ENCODE measurements at regions not wholly inside any gene's neighbourhood (a gene's known extent, or its start where the extent isn't known, plus 50 kb on each side); places are given as distances from the start of the nearest gene placed in this dataset.
"Not testable (repeated sequence)": the region's sequence is repeated elsewhere in the genome, so short reads cannot be mapped to it uniquely, and the experiment has no call there.

DNA sequence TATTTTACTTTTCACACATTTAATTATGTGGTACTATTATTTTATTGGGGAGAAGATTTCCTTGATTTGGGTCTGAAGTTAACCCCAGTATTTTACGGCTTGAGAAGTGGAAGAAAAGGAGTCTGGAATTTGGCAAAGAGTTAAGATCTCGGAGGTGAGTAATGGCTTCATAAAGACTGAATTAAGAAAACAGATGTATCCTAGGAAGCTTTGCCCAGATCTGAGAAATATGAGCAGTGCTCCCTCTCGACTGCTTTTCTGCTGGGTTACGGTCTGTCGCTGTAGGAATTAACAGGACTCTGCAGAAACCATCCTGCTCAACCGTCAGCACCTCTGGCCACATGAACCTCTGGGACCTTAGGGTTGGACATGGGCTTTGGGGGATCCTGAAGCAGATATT is 163.6 kb upstream of the NDN start:
- no peak for DNase-seq (ENCODE audit: low read depth, low spot score)

DNA sequence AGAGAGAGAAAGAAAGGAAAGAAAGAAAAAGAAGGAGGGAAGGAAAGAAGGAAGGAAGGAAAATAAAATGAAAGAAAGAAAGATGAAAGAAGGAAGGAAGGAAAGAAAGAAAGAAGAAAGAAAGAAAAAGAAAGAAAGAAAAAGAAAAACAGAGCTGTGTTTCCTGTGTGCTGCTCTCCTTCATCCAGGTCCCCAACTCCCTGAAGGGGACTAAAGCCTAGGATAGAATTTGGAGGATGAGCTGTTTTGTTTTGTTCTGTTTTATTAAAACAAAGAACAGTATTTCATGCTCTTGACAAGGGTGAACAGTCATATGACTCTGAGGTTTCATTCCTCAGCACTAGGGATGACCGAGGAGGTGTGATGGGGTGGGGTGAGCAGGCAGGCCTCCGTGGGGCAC is 164.8 kb upstream of the NDN start:
- DNase-seq (ENCODE audit: low read depth, low spot score), result no peak

DNA sequence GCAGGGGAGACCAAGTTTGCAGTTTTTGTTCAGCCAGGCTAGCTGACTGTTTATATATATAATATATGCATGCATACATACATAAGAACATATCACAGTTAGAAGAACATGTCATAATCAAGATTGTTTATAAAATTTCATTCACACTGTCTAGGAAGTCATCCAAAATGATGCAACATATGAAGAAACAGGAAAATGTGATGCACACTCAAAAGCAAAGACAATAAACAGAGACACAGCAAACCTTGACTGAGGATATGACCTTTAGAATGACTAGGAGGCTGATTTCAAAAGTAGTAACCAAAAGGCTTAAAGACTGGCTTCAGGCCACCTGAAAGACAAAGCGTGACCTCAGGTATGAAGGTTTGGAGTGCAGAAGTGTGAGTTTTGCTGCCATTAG is 166.2 kb upstream of the NDN start:
- no peak for DNase-seq (ENCODE audit: low read depth, low spot score)

DNA sequence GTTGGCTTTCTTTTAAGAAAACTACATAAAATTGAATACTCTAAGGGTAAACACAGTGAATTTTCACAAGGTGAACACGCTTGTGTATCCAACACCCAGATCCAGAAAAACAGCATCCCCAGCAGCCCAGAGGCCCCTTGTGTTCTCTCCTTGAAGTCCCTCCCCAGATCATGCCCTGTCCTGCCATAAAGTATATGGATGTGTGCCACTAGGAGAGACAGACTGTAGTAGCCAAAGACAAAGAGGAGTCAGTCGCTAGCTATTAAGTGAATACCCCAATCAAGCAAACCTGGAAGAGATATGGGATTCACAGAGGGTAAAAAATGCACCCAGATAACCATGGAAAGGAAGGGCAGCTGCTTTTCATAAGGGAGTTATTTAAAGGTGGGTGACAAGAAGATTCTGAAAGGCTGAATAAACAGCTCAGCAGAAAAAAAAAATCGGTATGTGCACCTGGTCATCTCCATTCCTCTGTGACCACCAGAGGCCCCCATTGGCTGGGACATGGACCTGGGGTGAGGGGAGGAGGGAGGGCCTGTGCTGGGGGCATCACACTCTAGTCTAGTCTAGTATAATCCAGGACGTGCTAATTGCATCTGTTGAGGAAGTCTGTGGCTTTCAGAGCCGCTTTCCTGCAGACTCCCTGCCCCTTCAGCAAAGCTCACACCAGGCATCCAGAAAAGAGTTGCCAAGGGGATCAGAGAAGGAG is 167.3 kb upstream of the NDN start:
- no peak for DNase-seq (ENCODE audit: low read depth, low spot score)

DNA sequence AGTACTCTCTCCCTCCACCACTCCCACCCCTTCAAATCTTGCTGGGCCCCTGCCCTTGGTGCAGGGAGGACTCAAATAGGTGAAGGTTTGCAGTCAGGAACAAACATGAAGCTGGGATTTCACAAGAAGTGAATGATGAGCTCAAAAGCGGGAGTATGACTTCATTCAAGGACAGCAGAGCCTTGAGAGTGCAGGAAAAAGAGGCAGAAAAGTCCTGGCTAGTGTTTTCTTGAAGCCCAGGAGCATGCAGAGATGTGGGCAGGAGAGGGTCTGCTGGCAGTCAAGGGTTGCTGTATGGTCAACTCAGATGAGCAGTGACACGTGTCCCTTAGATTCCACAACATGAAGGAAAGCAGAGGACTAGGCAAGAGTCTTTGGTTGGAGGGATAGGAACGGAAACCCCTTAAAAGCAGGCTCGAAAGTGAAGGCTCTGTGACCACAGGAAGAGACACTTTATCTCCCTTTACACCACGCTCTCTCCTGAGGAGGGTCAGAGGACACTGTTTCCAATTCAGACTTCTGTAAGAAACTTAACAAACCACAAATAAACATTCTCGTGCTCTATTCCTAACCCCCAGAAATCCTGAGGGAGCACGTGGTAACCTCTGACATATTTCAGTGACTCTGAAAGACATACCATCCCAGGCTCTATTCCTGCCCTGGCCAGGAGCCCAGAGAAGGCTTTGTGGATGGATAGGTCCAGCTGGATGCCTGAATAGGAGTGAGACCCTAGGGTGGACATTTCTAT is 168.0 kb upstream of the NDN start:
- no peak for DNase-seq (ENCODE audit: low read depth, low spot score)

DNA sequence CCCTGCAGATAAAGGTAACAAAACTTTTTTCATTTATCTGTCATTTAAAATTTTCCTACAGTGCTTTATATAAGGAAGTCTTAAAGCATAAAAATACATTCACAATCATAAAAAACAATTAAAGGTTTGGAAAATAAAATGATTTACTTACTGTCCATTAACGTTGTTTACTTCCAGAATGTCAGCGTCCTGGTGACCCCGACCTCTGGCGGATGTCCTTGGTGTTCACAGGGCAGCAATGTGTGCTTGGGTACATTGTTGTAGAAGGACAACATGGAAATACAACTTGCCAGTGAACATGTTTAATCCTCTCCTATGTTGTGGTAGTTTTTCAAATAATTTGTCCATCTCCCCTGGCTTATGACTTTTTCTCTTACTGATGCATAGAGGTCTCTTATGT is 168.8 kb upstream of the NDN start:
- no peak for DNase-seq (ENCODE audit: low read depth, low spot score)

DNA sequence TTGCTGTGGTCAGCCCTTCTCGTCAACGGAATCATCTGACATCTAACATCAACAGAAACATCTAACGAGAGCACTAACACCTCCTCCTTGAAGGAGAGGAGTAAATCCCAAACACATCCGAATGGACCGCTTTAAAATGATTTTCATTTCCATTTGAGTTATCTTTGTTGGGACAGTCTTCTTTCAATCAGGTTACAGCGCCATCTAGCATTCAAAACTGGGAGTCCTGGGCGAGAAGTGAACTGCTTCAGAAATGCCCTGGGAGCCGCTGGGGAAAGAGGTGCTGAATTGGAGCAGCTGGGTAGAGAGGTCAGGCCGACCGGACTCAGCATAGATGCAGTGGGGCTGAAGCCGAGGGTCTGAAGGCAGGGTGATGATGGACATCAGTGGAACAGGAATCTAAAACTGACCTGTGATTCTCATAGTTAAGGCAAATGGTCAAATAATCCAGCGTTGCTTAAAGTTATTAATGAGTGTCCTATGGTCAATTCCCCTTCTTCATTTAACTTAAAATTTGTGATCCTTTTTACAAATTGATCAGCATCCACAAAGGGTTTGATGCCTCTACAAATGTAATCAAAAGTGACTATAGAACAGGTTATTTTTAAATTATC is 170.0 kb upstream of the NDN start:
- peak; percentile 68 for DNase-seq (ENCODE audit: low read depth, low spot score)

DNA sequence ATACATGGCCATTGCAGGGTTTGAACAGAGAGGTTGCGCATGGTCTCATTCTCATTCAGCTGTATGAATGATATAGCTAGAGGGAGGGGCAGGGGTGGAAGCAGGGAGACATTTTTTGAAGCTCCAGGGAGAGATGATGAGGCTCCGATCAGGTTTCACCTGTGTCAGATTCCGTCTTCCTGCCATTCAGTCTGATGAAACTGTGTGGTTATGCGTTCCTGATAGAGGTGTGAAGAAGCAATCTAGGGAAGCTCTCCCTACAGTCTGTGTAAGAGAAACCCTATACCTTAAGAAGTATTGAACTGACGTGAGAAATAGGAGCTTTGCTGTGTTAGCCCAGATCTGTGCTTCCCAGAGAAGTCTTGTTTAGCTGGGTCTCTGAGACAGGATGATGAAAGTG is 171.9 kb upstream of the NDN start:
- no peak for DNase-seq (ENCODE audit: low read depth, low spot score)

DNA sequence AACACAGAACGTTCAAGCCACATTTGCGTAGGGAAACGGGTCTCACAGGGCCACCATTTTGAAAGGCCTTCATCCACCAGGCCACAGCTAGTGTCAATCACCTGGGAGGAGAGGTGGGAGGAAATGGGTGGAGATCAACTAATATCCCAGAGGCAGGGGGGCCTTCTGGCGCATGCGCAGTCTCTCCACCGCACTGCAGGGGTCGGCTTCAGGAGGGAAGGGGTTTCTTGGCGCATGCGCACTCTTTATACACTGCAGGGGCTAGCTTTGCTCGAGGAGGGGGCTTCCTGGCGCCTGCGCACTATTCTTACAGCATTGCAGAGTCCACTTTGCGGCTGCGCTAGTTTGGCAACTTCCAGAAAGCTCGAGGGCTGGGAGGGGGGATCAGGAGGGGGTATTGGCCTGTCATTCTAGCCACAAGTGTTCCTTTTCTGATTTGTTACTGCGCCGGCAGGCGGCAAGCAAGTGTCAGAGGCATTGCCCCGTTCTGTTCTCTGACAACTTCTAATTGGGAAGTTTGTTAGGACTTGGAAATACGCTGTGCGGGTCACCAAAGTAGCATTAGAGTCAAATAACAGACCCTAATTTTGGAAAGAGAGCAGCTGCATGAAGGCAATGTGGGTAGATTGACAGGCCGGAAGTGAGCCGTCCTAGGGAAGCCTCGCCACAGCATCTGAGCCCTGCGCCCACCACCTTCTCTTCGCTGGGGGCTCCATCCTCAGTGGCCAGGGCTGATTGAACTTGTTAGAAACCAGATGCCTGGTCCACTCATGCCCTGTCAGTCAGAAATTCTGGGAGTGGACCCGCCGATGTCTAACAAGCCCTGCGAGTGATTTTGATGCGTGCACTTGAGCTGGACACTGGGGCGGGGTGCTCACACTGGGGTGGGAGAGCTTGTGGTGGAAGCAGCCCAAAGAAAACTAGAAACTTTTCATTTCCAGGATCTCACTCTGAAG is 173.5 kb upstream of the NDN start:
- DNase-seq (ENCODE audit: low read depth, low spot score), result peak; percentile 96

DNA sequence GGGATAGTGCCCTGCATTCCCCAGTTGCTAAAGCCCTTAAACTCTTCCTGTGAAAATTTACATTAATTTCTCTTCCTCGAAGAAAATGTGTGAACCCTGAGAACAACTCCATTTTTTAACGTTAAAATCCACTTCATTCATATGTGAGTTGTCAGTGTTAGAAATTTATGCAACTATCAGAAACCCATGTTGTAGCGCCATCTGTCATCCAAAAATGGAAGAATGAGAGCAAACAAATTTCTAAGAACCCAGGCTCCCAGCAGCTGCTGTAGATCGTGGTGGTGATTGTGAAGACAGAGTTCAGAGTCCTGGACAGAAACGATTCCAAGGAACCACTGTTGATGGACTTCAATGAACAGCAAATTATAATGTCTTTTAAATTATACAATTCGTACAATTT is 179.7 kb upstream of the NDN start:
- no peak for DNase-seq (ENCODE audit: low read depth, low spot score)

DNA sequence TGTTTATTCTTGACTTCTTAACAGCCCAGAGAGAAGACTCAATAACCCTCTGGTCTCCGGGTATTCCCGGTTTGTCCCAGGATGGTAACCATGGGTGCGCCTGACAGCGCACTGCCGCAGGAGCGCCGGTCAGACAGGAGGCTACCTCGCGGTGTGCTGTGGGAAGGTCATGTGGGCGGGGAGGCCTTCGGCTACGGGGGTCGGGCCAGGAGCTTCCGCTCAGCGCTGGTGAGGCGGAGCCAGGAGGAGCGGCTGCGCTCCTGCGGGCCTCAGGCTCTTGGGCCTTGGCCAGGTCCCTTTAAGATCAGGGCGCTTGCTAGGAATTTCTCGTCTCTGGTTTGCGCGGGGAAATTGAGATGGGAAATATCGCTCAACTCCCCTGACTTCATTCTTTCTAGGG is 182.3 kb upstream of the NDN start:
- peak; percentile 88 for DNase-seq (ENCODE audit: low read depth, low spot score)

DNA sequence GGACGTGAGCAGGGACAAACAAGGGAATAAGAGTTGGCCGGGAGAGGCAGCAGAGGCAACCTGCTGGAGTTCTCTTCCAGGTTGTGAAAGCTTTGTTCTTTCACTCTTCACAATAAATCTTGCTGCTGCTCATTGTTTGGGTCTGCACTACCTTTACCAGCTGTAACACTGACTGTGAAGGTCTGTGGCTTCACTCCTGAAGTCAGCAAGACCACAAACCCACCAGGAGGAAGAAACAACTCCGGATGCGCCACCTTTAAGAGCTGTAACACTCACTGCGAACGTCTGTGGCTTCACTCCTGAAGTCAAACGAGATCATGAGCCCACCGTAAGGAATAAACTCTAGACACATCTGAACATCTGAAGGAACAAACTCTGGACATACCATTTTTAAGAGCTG is 186.5 kb upstream of the NDN start:
- DNase-seq (ENCODE audit: low read depth, low spot score), result not testable (repeated sequence)

DNA sequence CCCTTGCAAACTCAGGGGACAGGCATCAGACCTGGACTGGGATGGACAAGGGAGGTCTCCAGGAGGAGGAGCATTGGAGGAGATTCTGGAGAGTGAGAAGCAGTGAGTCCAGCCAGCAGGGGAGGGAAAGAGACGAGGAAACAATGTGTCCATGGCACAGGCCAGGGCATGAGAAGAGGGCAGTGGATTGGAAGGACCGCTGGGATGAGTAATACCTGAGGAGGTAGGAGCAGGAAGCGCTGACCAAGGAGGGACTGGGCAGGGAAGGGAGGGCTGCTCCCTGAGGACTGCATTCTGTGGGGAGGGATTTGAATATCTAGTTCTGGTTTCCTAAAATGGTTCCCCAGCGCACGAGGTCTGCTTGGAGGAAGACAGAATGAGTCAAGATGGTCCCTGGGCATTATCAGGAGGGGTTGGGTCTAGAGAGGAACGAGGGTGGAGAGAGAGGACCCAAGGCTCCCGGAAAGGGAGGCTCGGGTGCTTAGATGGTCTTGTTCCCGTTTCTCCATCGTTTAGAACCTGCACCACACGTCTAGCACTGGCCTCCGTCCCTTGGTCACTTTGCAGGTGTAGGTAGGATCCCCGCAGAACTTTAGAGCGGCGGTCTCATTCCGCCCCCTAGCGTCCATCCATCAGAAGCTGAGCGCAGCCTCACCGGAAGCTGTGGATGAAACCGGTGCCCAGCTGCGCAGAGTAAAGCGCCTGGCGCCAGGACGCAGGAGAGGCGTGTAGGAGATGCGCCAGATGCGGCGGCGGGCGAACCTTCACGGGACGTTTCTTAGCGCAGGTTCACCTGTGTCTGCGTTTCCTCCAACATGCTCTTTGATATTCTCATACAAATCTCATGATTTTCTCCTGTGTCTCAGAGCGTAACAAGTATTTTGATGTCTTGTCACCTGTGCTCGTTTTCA is 190.7 kb upstream of the NDN start:
- DNase-seq (ENCODE audit: low read depth, low spot score), result peak; percentile 89

DNA sequence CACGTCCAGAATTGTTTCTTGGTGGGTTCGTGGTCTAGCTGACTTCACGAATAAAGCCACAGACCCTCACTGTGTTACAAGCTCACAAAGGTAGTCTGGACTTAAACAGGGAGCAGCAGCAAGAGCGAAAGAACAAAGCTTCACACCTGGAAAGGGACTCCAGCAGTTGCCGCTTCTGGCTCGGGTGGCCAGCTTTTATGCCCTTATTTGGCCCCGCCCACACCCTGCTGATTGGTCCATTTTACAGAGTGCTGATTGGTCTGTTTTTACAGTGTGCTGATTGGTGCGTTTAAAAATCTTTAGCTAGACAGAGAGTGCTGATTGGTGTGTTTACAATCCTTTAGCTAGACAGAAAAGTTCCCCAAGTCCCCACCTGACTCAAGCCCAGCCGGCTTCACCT is 194.2 kb upstream of the NDN start:
- no peak for DNase-seq (ENCODE audit: low read depth, low spot score)

DNA sequence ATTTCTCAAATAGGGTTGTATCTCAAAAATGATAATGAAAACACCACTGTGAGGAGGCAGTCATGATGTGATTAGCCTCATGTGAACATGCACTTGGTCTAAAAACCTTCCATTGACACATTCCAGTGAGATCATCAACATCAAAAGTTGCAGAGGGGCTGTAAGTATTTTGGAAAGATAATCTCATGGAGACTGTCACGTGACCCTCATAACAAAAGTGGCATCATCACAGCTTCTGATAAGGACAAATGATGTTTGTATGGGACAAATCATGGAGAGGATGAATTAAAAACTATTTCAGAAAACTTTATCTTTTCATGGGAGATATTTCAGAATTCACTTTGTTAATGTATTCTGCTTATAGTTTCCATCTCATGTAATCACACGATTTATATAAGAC is 203.1 kb upstream of the NDN start:
- no peak for DNase-seq (ENCODE audit: low read depth, low spot score)

DNA sequence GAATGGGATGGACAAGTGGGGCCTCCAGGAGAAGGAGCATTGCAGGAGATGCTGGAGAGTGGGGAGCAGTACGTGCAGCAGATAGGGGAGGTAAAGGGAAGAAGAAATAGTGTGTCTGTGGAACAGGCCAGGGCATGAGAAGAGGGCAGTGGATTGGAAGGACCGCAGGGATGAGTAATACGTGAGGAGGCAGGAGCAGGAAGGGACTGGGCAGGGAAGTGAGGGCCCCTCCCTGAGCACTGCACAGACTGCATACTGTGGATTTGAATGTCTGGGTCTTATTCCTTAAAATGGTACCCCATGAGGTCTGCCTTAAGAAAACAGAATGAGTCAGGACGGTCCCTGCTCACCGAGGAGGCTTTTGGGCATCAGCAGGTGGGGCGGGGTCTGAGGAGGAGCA is 210.0 kb upstream of the NDN start:
- no peak for DNase-seq (ENCODE audit: low read depth, low spot score)

DNA sequence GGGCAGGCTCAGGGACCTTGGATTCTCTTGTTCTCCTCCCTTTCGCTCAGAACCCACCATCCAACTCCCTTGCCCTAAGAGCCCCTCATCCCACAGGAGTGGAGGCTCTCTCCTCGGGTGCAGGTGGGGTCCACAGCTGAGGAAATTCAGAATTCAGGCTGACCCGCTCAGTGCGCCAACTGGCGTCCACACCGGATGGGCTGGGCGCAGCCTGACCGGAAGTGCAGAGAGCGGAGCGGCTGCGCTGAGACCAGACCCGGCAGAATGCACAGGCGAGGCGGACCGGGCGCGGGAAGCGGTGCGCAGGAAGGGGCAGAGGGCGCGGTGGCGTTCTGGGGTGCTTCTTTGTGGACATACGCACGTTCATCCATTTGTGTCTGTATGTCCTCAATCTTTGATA is 210.4 kb upstream of the NDN start:
- DNase-seq (ENCODE audit: low read depth, low spot score), result no peak

DNA sequence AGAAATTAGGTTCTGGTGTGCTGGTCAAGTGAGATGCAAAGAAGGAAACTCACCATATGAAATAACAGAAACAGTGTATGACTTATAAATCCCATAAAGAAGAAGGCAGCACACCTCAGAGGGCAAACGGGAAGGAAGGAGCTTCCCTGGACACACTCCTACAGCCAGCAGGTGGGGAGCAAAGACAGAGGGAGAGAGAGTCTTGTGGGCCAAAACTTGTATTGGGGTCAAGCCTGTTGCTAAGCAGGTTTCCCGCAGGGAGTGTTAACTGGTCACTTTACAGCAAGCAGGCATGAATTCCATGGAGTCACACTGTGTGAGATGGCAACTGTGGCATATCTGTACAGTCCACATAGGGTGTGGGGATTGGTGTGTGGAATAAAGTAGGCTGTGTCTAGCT is 222.9 kb upstream of the NDN start:
- no peak for DNase-seq (ENCODE audit: low read depth, low spot score)

DNA sequence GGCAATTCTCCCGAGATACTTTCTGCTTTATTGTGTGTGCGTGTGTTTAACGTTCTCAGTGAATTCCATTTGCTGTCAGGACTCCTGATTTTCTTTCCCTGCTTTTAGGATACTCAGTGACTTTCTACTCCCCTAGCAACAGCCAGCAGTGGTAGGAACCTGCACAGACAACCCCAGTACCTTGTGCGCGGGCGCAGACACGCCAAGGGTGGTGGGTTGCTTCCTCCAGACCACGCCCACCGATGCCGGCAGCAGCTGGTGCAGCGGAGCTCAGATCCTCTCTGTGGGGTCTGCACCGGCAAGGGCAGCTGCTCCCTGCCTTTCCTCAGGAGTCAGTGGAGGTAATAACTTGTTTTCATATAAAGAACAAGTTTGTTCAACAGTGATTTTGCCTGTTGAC is 225.1 kb upstream of the NDN start:
- DNase-seq (ENCODE audit: low read depth, low spot score), result peak; percentile 40

DNA sequence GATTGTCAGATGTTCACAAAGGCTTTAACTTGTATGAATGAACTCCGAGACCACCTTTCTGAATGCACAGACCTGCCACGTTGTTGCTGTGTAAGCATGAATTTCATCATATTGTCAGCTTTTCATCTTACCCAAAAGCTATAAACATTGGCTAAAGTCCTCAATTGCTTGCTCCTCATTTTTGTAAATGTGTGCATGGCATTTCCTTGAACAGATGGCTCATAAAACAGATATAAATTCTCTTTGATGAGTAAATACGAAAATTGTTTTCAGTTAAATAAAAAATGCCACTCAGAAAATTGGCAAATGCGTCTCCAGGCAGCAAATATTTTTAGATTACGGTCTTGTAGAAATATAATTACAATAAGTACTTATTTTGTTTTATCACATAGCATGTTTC is 226.0 kb upstream of the NDN start:
- DNase-seq (ENCODE audit: low read depth, low spot score), result no peak

DNA sequence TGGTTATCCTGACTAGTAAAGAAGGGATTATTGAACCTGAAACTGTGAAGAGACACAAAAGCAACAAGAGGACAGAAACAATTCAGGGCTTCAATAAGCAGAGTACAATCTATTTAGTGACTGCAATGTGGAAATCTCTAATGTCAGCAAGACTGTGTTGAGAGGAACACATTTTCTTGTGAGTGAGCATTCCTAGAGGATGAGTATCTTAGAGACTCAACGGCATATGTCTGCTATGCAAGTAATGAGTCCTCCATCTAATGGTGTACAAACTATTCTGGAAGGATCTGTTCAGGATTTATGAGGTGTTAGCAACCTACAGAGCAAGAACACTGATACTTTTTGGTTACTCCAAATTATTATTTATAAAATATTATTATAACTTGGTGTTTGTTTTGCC is 226.5 kb upstream of the NDN start:
- no peak for DNase-seq (ENCODE audit: low read depth, low spot score)
